ENCODE measurements at regions not wholly inside any gene's neighbourhood (a gene's known extent, or its start where the extent isn't known, plus 50 kb on each side); places are given as distances from the start of the nearest gene placed in this dataset.
A peak's percentile ranks its signal among the peaks of the same experiment; 100 is the strongest.

DNA sequence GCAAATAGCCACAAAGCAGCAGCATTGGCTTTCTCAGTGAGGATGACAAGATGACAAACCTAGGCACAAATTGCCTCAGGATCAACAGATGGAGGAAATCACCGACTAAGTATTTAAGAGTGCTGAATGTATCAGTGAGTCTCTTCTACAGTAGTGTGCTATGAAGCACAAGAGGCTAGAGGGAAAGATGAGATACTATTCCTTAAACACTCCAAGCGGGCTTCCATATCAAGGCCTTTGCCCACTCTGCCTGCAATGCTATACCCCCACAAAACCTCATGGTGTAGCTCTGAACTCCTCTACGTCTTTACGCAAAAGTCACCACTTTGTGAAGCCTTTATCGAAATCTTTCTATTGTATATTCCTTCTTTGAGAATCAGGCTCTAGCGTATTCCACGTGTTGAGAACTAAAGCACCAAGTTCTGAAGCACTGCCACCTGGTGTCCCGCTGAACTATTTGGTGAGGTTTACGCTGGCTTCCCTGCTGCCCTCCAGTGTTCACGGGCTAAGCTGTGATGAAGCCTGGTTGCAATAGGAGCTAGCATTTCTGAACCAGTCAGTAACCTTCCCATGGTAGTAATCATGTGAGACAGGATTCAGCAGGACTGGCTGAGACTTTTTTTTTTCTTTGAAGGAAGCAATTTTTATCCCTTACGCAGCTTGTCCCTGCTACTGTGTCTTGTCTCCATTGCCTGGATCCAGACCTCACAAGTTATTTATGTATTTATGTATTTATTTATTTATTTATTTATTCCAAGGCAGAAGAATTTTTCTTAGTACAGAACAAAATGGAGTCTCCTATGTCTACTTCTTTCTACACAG, 426.5 kb upstream of the OR4E1 start:
- CTCF ChIA-PET: interaction anchor here (0.6 to 1.6 kb wide), 15 partner anchors 9 to 769 kb away, joined by 3 to 33 read pairs (median 4); no protein-coding TSS in a partner anchor
- no peak overlapping the region for H3K27ac Mint-ChIP-seq (ENCODE audit: unreplicated experiment)
- TF ChIP-seq, protein P1, sequence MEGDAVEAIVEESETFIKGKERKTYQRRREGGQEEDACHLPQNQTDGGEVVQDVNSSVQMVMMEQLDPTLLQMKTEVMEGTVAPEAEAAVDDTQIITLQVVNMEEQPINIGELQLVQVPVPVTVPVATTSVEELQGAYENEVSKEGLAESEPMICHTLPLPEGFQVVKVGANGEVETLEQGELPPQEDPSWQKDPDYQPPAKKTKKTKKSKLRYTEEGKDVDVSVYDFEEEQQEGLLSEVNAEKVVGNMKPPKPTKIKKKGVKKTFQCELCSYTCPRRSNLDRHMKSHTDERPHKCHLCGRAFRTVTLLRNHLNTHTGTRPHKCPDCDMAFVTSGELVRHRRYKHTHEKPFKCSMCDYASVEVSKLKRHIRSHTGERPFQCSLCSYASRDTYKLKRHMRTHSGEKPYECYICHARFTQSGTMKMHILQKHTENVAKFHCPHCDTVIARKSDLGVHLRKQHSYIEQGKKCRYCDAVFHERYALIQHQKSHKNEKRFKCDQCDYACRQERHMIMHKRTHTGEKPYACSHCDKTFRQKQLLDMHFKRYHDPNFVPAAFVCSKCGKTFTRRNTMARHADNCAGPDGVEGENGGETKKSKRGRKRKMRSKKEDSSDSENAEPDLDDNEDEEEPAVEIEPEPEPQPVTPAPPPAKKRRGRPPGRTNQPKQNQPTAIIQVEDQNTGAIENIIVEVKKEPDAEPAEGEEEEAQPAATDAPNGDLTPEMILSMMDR (IDR thresholded peaks at IDR 0.05; ENCODE audit: unreplicated experiment): peak; percentile 55
- no peaks in the 10 kb centered on the region for H3K9me3 Mint-ChIP-seq (ENCODE audit: low read depth, unreplicated experiment)
- no peaks in the 10 kb centered on the region for H3K36me3 Mint-ChIP-seq (ENCODE audit: insufficient read depth, unreplicated experiment)
- H3K27me3 Mint-ChIP-seq (ENCODE audit: unreplicated experiment): peaks cover 6% of the 10 kb centered on the region
- intact Hi-C loops (cut with micrococcal nuclease; ENCODE audit: unreplicated experiment): loop anchor here (1.0 to 5.0 kb wide), 3 partner anchors 16 to 183 kb away; no protein-coding TSS in a partner anchor
- H3K4me3 Mint-ChIP-seq (ENCODE audit: low read depth, unreplicated experiment): no peak overlapping the region
- no TSS peak for BruUV-seq (replicated peaks)
- DNase-seq: peak; percentile 75
- H3K4me1 Mint-ChIP-seq (ENCODE audit: low read depth, unreplicated experiment): peaks cover 9% of the 10 kb centered on the region

DNA sequence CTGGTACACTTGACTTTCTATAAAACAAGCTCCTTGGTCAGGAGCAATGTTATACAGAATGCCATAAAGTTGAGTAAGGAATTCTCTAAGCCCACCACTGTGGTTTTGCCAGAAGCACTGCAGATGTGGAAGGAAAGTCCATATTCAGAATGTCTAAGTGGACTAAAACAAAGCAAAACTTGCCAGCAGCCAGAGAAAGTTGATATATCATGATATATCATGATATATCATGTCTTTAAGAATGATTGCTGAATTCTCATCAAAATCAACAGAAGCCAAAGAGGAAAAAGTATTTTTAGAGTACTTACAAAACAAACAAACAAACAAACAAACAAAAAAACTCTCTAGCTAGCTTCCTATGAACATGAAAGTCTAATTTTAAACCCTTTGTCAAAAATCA, 424.8 kb upstream of the OR4E1 start:
- no peaks in the 10 kb centered on the region for H3K27me3 Mint-ChIP-seq (ENCODE audit: unreplicated experiment)
- H3K4me3 Mint-ChIP-seq (ENCODE audit: low read depth, unreplicated experiment): no peak overlapping the region
- intact Hi-C loops (cut with micrococcal nuclease; ENCODE audit: unreplicated experiment): no loop called here
- H3K9me3 Mint-ChIP-seq (ENCODE audit: low read depth, unreplicated experiment): no peaks in the 10 kb centered on the region
- TF ChIP-seq, protein P1 (IDR thresholded peaks at IDR 0.05; ENCODE audit: unreplicated experiment): no peak
- no TSS peak for BruUV-seq (replicated peaks)
- CTCF ChIA-PET: interaction anchor here (0.9 to 1.6 kb wide), 3 partner anchors 10 to 185 kb away, joined by 3 to 7 read pairs (median 4); no protein-coding TSS in a partner anchor
- no peaks in the 10 kb centered on the region for H3K36me3 Mint-ChIP-seq (ENCODE audit: insufficient read depth, unreplicated experiment)
- no peak overlapping the region for H3K27ac Mint-ChIP-seq (ENCODE audit: unreplicated experiment)
- DNase-seq: no peak
- peaks cover 9% of the 10 kb centered on the region for H3K4me1 Mint-ChIP-seq (ENCODE audit: low read depth, unreplicated experiment)

DNA sequence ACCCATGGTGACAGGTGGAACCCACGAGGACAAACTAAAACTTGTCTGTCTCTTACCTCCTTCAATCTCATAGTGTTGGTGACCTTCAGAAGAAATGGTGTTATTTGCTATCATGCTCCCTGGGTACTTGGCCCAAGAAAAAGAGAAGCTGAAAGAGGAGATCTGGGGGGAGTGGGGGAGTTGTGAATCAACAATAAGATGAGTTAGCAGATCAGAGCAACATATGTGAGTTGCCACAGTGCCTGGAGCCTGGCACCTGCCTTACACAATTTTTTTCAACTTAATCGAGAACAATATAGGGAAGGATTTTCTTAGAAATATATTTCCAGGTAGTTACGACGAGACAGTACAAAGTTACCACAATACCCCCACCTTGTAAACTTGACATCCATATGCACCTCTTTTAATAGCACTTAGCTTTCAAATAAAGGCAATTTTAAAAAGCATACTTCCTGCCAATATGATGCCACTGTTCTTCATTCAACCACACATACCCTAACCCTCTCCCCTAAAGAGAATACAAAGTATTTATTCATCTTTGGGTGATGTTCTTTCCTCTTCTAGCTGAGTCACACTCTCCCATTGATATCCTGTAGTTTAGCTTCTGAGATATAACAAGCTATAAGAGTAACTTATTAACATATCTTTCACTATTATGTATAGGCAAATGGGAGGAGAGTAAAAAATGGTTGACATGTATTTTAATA, 424.1 kb upstream of the OR4E1 start:
- Mint-ChIP-seq H3K9me3 (ENCODE audit: low read depth, unreplicated experiment) (no peaks in the 10 kb centered on the region), H3K36me3 (ENCODE audit: insufficient read depth, unreplicated experiment) (no peaks in the 10 kb centered on the region), H3K4me1 (ENCODE audit: low read depth, unreplicated experiment) (peaks cover 9% of the 10 kb centered on the region), H3K27ac (ENCODE audit: unreplicated experiment) (no peak overlapping the region), H3K27me3 (ENCODE audit: unreplicated experiment) (no peaks in the 10 kb centered on the region), H3K4me3 (ENCODE audit: low read depth, unreplicated experiment) (no peak overlapping the region)
- CTCF ChIA-PET: interaction anchor here (0.9 to 1.6 kb wide), 3 partner anchors 9 to 184 kb away, joined by 3 to 7 read pairs (median 4); no protein-coding TSS in a partner anchor
- no peak for DNase-seq
- intact Hi-C loops (cut with micrococcal nuclease; ENCODE audit: unreplicated experiment): no loop called here
- TF ChIP-seq, protein P1 (IDR thresholded peaks at IDR 0.05; ENCODE audit: unreplicated experiment): no peak
- no TSS peak for BruUV-seq (replicated peaks)

DNA sequence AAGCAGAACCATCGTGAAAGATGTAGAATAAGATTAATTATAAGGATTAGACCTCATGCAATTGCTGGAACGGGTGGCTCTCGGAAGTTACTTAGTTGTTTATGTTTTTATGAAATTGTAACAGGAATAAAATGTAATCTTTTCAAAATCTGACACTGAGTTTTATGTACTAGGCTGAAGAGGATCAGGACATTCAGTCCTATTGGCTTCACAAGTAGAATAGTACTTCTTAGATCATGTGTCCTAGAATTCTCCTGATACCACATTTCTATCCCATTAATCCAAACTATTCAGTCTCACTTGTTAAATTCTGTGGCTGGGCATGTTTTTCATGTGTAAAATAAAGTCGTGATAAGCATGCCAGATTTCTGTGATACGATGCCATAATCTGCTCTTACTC, 423.5 kb upstream of the OR4E1 start:
- Mint-ChIP-seq H3K27me3 (ENCODE audit: unreplicated experiment) (no peaks in the 10 kb centered on the region), H3K27ac (ENCODE audit: unreplicated experiment) (no peak overlapping the region), H3K36me3 (ENCODE audit: insufficient read depth, unreplicated experiment) (no peaks in the 10 kb centered on the region), H3K4me1 (ENCODE audit: low read depth, unreplicated experiment) (peaks cover 9% of the 10 kb centered on the region), H3K4me3 (ENCODE audit: low read depth, unreplicated experiment) (no peak overlapping the region), H3K9me3 (ENCODE audit: low read depth, unreplicated experiment) (no peaks in the 10 kb centered on the region)
- BruUV-seq (replicated peaks): no TSS peak
- TF ChIP-seq, protein P1 (IDR thresholded peaks at IDR 0.05; ENCODE audit: unreplicated experiment): no peak
- intact Hi-C loops (cut with micrococcal nuclease; ENCODE audit: unreplicated experiment): no loop called here
- DNase-seq: no peak
- CTCF ChIA-PET: interaction anchor here (1.6 kb wide), 1 partner anchor 183 kb away, joined by 4 read pairs; no protein-coding TSS in a partner anchor

Data from Calu3 (cell line).